ENCODE measurements at regions not wholly inside any gene's neighbourhood (a gene's known extent, or its start where the extent isn't known, plus 50 kb on each side); places are given as distances from the start of the nearest gene placed in this dataset.

DNA sequence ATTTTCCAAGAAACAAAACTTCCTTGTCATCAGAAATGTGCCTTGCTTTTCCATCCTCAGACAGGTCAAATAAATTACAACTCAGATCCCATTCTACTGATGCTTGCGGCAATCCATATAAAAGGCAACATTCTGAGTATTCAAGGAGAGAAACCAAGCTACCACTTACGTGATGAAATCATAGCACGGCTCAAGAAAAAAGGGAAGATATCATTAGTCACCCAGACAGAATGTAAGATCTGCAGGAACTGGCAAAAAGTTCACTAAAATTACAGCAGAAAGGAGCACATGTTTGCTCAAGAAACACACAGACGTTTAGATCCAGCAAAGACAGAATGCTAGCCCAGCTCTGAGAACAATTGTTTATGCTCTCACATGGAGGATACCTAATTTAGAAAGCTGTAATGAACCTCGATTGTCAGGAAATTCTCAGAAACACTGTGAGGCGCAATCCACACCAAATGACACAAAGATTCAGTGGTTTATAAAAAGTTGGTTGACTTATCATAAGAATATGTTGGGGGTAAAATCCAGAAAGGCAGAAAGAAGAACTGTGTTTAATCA is 304.2 kb downstream of the ADGRG6 start:
- H3K27ac ChIP-seq (ENCODE audit: poor library complexity, severe bottlenecking), result no peak overlapping the region
- TF ChIP-seq, protein P1, sequence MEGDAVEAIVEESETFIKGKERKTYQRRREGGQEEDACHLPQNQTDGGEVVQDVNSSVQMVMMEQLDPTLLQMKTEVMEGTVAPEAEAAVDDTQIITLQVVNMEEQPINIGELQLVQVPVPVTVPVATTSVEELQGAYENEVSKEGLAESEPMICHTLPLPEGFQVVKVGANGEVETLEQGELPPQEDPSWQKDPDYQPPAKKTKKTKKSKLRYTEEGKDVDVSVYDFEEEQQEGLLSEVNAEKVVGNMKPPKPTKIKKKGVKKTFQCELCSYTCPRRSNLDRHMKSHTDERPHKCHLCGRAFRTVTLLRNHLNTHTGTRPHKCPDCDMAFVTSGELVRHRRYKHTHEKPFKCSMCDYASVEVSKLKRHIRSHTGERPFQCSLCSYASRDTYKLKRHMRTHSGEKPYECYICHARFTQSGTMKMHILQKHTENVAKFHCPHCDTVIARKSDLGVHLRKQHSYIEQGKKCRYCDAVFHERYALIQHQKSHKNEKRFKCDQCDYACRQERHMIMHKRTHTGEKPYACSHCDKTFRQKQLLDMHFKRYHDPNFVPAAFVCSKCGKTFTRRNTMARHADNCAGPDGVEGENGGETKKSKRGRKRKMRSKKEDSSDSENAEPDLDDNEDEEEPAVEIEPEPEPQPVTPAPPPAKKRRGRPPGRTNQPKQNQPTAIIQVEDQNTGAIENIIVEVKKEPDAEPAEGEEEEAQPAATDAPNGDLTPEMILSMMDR (IDR thresholded peaks at IDR 0.05; ENCODE audit: poor library complexity, severe bottlenecking), result no peak
- H3K4me3 ChIP-seq (ENCODE audit: severe bottlenecking), result no peak overlapping the region
- H3K9me3 ChIP-seq (ENCODE audit: severe bottlenecking), result no peaks in the 10 kb centered on the region
- ATAC-seq (ENCODE audit: low read depth) (peak; percentile 67), DNase-seq (ENCODE audit: low spot score) (no peak)
- H3K36me3 ChIP-seq (ENCODE audit: low read depth), result no peaks in the 10 kb centered on the region
- H3K27me3 ChIP-seq (ENCODE audit: insufficient read depth, poor library complexity, severe bottlenecking), result no peaks in the 10 kb centered on the region
- H3K4me1 ChIP-seq (ENCODE audit: insufficient read depth, poor library complexity, severe bottlenecking), result peaks cover 11% of the 10 kb centered on the region

DNA sequence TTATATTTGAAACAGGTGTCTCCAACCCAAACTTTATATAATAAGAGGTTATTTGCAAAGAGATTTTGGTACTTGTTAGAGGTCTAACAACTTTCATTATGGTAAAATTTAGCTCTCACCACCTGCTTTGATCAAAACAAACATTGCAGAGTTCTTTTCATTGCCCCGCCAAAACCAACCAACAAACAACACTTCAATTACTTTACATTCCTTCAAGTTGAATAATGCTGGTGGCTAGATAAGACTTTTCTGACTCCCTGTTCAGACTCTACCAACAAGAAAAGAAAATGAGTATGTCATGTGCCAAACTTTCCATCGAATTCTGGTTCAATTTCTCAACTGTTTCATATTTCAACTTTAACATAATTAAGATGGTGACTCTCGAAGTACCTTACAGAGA is 311.1 kb downstream of the ADGRG6 start:
- ATAC-seq (ENCODE audit: low read depth) (no peak), DNase-seq (ENCODE audit: low spot score) (no peak)
- Histone ChIP-seq H3K36me3 (ENCODE audit: low read depth) (no peaks in the 10 kb centered on the region), H3K27me3 (ENCODE audit: insufficient read depth, poor library complexity, severe bottlenecking) (no peaks in the 10 kb centered on the region), H3K27ac (ENCODE audit: poor library complexity, severe bottlenecking) (no peak overlapping the region), H3K4me1 (ENCODE audit: insufficient read depth, poor library complexity, severe bottlenecking) (peaks cover 6% of the 10 kb centered on the region), H3K4me3 (ENCODE audit: severe bottlenecking) (no peak overlapping the region), H3K9me3 (ENCODE audit: severe bottlenecking) (no peaks in the 10 kb centered on the region)
- TF ChIP-seq, protein P1 (IDR thresholded peaks at IDR 0.05; ENCODE audit: poor library complexity, severe bottlenecking), result no peak

DNA sequence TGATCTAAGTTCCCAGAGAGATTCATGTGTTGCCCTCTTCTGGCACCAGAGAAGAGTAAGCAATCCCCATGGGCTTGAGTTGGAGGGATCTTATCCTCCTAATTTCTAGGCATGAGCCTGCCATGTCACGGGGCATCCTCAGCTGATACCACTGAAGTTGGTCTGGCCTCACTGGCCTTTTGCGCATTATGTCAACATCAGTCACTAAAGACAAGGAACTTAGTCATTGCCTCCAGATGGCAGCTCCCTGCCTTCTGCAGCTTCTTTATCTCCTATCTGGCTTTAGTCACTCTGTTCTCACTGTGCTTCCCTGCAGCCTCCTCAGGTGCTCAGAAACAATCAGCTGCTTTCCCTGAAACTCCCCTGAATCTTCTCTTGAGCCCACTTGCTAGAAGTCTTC is 312.2 kb downstream of the ADGRG6 start:
- H3K9me3 ChIP-seq (ENCODE audit: severe bottlenecking), result no peaks in the 10 kb centered on the region
- H3K36me3 ChIP-seq (ENCODE audit: low read depth), result no peaks in the 10 kb centered on the region
- H3K4me3 ChIP-seq (ENCODE audit: severe bottlenecking), result no peak overlapping the region
- H3K4me1 ChIP-seq (ENCODE audit: insufficient read depth, poor library complexity, severe bottlenecking), result peaks cover 6% of the 10 kb centered on the region
- H3K27ac ChIP-seq (ENCODE audit: poor library complexity, severe bottlenecking), result no peak overlapping the region
- no peaks in the 10 kb centered on the region for H3K27me3 ChIP-seq (ENCODE audit: insufficient read depth, poor library complexity, severe bottlenecking)
- TF ChIP-seq, protein P1 (IDR thresholded peaks at IDR 0.05; ENCODE audit: poor library complexity, severe bottlenecking), result peak; percentile 10
- DNase-seq (ENCODE audit: low spot score), result no peak
- no peak for ATAC-seq (ENCODE audit: low read depth)

DNA sequence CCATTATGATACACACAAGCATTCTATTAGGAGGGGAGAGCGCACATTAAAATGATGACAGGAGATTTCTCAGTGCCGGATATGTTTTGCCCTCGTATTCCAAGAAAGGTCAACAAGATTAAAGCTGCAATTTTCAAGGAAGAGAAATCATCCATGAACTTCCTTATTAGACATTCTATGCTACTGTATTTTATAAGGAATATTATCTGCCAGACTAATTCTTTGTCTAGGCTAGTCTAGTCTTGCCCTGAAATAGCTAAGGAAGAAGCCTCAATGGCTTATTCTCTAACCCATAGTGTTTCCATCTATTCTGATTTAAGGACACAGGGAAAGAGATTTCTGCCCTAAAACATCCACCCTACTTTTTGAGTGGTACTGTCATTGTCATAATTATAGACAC is 315.4 kb downstream of the ADGRG6 start:
- Histone ChIP-seq H3K27me3 (ENCODE audit: insufficient read depth, poor library complexity, severe bottlenecking) (no peaks in the 10 kb centered on the region), H3K27ac (ENCODE audit: poor library complexity, severe bottlenecking) (no peak overlapping the region), H3K9me3 (ENCODE audit: severe bottlenecking) (no peaks in the 10 kb centered on the region), H3K4me1 (ENCODE audit: insufficient read depth, poor library complexity, severe bottlenecking) (peaks cover 6% of the 10 kb centered on the region), H3K4me3 (ENCODE audit: severe bottlenecking) (no peak overlapping the region), H3K36me3 (ENCODE audit: low read depth) (no peaks in the 10 kb centered on the region)
- ATAC-seq (ENCODE audit: low read depth) (peak; percentile 40; the same call in 1 of the 3 replicates), DNase-seq (ENCODE audit: low spot score) (no peak)
- TF ChIP-seq, protein P1 (IDR thresholded peaks at IDR 0.05; ENCODE audit: poor library complexity, severe bottlenecking), result no peak

DNA sequence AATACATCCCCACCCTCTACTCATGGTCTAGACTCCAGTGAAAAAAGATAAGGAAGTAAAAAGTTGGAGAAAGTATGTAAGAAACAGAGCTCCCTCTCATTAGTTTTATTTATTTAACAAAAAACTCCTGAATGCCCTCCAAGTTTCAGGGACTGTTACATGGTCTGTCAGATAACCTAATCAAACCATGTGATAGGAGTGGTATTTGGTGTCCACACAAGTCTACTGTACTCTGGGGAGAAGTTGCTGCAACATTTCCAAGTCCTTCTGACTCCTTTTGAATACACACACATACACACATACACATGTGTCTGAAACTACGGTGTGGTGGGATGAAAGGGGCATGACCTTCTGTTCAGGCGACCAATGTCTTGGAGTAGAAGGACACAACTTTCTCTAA is 320.0 kb downstream of the ADGRG6 start:
- no peaks in the 10 kb centered on the region for H3K36me3 ChIP-seq (ENCODE audit: low read depth)
- H3K9me3 ChIP-seq (ENCODE audit: severe bottlenecking), result no peaks in the 10 kb centered on the region
- H3K27ac ChIP-seq (ENCODE audit: poor library complexity, severe bottlenecking), result no peak overlapping the region
- H3K27me3 ChIP-seq (ENCODE audit: insufficient read depth, poor library complexity, severe bottlenecking), result no peaks in the 10 kb centered on the region
- H3K4me1 ChIP-seq (ENCODE audit: insufficient read depth, poor library complexity, severe bottlenecking), result peaks cover 10% of the 10 kb centered on the region
- DNase-seq (ENCODE audit: low spot score), result no peak
- no peak overlapping the region for H3K4me3 ChIP-seq (ENCODE audit: severe bottlenecking)
- TF ChIP-seq, protein P1 (IDR thresholded peaks at IDR 0.05; ENCODE audit: poor library complexity, severe bottlenecking), result no peak
- no peak for ATAC-seq (ENCODE audit: low read depth)
